H1 (cell line): ENCODE measurements at regions not wholly inside any gene's neighbourhood (a gene's known extent, or its start where the extent isn't known, plus 50 kb on each side); places are given as distances from the start of the nearest gene placed in this dataset.

Source experiments
- CTCF ChIA-PET: fragments of 300-600 bp; sonication (Branson Sonifier 250); formaldehyde crosslinking; loops from one replicate; lab custom pipeline; 2021; ENCODE audit not compliant: partially characterized antibody; lab: Charles Lee
- POLR2A ChIA-PET: fragments of 300-600 bp; sonication (Branson Sonifier 250); formaldehyde crosslinking; loops from one replicate; lab custom pipeline; 2021; ENCODE audit warnings: inconsistent platforms; ENCODE audit not compliant: partially characterized antibody; lab: Charles Lee
- DNase-seq, 2 experiments: peaks; one replicate each; pipeline versions ENCODE4 v3.0.0 to v3.0.0-alpha.2; 2010 to 2022; ENCODE audit warnings: low spot score in 2 of 2, low read depth in 1 of 2, mixed read lengths in 1 of 2
- FAIRE-seq: peaks from 2 replicates; lab custom pipeline; 2011; peaks lifted over from hg19 to GRCh38; lab: Jason Lieb, UNC
- H2AFZ ChIP-seq: 2 replicates; pipeline ENCODE4 v1.8.1; 2012; ENCODE audit warnings: low read length, inconsistent platforms
- H2AK5ac ChIP-seq: 2 replicates; pipeline ENCODE4 v1.6.1; 2013; ENCODE audit warnings: low read depth, low read length
- H2BK120ac ChIP-seq: replicated peaks from 2 replicates; pipeline ENCODE3; 2013; ENCODE audit warnings: low read depth, low read length, inconsistent platforms
- H2BK12ac ChIP-seq: 2 replicates; pipeline ENCODE4 v1.6.1; 2013; ENCODE audit warnings: low read depth, low read length
- H2BK15ac ChIP-seq: 2 replicates; pipeline ENCODE4 v1.6.1; 2013; ENCODE audit warnings: low read length
- H2BK20ac ChIP-seq: 2 replicates; pipeline ENCODE4 v1.6.1; 2013; ENCODE audit warnings: low read length
- H2BK5ac ChIP-seq: 2 replicates; pipeline ENCODE4 v1.6.1; 2013; ENCODE audit warnings: low read depth, low read length
- H3K14ac ChIP-seq: 2 replicates; pipeline ENCODE4 v1.6.1; 2013; ENCODE audit warnings: inconsistent platforms; ENCODE audit not compliant: insufficient read length
- H3K18ac ChIP-seq: 2 replicates; pipeline ENCODE4 v1.6.1; 2013; ENCODE audit warnings: low read length; ENCODE audit errors: extremely low read depth
- H3K23ac ChIP-seq: 2 replicates; pipeline ENCODE4 v1.6.1; 2013; ENCODE audit warnings: inconsistent platforms; ENCODE audit not compliant: insufficient read length
- H3K23me2 ChIP-seq: 2 replicates; pipeline ENCODE4 v1.6.1; 2013; ENCODE audit warnings: low read depth, low read length
- H3K27ac ChIP-seq: 2 replicates; pipeline ENCODE4 v1.6.1; 2011; ENCODE audit warnings: low read depth, low read length, inconsistent platforms
- H3K27me3 ChIP-seq, 4 experiments: replicated peaks in 1 of 4; 1 replicate in 1 of 4; 2 replicates in 3 of 4; pipeline versions ENCODE4 v1.6.1 to v1.8.1; 2011 to 2013; ENCODE audit warnings: low read length in 3 of 4, mild to moderate bottlenecking in 3 of 4, inconsistent platforms in 2 of 4, mixed read lengths in 2 of 4, moderate library complexity in 1 of 4; ENCODE audit not compliant: control insufficient read depth in 3 of 4, insufficient read depth in 3 of 4; ENCODE audit errors: extremely low read depth in 1 of 4
- H3K36me3 ChIP-seq, 4 experiments: 2 replicates each; pipeline versions ENCODE4 v1.6.1 to v1.8.1; 2011 to 2013; ENCODE audit warnings: mild to moderate bottlenecking in 4 of 4, low read length in 3 of 4, moderate library complexity in 2 of 4, control low read depth in 1 of 4, inconsistent platforms in 1 of 4; ENCODE audit not compliant: insufficient read depth in 4 of 4, control insufficient read depth in 2 of 4
- H3K4ac ChIP-seq: replicated peaks from 2 replicates; pipeline ENCODE3; 2013; ENCODE audit warnings: low read length, low read depth, mixed read lengths, inconsistent platforms; ENCODE audit not compliant: insufficient read length
- H3K4me1 ChIP-seq, 4 experiments: replicated peaks in 1 of 4; 1 replicate in 1 of 4; 2 replicates in 3 of 4; pipeline versions ENCODE4 v1.6.1 to v1.8.1; 2011 to 2013; ENCODE audit warnings: low read length in 3 of 4, inconsistent platforms in 2 of 4, mixed read lengths in 1 of 4; ENCODE audit not compliant: insufficient read depth in 4 of 4, control insufficient read depth in 3 of 4
- H3K4me2 ChIP-seq, 2 experiments: 2 replicates each; pipeline versions ENCODE4 v1.6.1 to v1.8.1; 2011 to 2013; ENCODE audit warnings: low read depth in 2 of 2, low read length in 2 of 2, control low read depth in 1 of 2, inconsistent platforms in 1 of 2, mild to moderate bottlenecking in 1 of 2; ENCODE audit not compliant: insufficient read depth in 1 of 2
- H3K4me3 ChIP-seq, 4 experiments: fragments of 200-600, 300-600 bp in 1 of 4; sonication (generic), shearing (Covaris generic), sonication (Bioruptor Twin) in 1 of 4; 2 replicates each; pipeline versions ENCODE4 v1.5.1 to v1.8.1; 2011 to 2016; ENCODE audit warnings: low read length in 4 of 4, low read depth in 3 of 4, control low read depth in 2 of 4, inconsistent platforms in 2 of 4, mild to moderate bottlenecking in 2 of 4, mixed read lengths in 1 of 4, moderate library complexity in 1 of 4; ENCODE audit not compliant: insufficient read depth in 2 of 4; ENCODE audit errors: extremely low read depth in 1 of 4
- H3K56ac ChIP-seq: replicated peaks from 2 replicates; pipeline ENCODE3; 2013; ENCODE audit warnings: low read depth, mild to moderate bottlenecking, mixed read lengths, low read length, inconsistent platforms; ENCODE audit not compliant: insufficient read length
- H3K79me1 ChIP-seq: 2 replicates; pipeline ENCODE4 v1.6.1; 2013; ENCODE audit warnings: low read depth, low read length, control low read depth
- H3K79me2 ChIP-seq, 2 experiments: 2 replicates each; pipeline versions ENCODE4 v1.6.1 to v1.8.1; 2012 to 2013; ENCODE audit warnings: low read length in 2 of 2, mild to moderate bottlenecking in 2 of 2, inconsistent platforms in 1 of 2; ENCODE audit not compliant: insufficient read depth in 2 of 2, control insufficient read depth in 1 of 2
- H3K9ac ChIP-seq, 4 experiments: replicated peaks in 1 of 4; 1 replicate in 1 of 4; 2 replicates in 3 of 4; pipeline versions ENCODE4 v1.6.1 to v1.8.1; 2011 to 2013; ENCODE audit warnings: low read depth in 3 of 4, low read length in 3 of 4, control low read depth in 2 of 4, mild to moderate bottlenecking in 2 of 4, moderate library complexity in 2 of 4, inconsistent platforms in 1 of 4; ENCODE audit errors: extremely low read depth in 1 of 4
- H3K9me3 ChIP-seq, 2 experiments: 2 replicates each; pipeline versions ENCODE4 v1.6.1 to v1.8.1; 2012 to 2013; ENCODE audit warnings: mild to moderate bottlenecking in 2 of 2, moderate library complexity in 2 of 2, control low read depth in 1 of 2, inconsistent platforms in 1 of 2, low read depth in 1 of 2, low read length in 1 of 2, mixed read lengths in 1 of 2; ENCODE audit not compliant: insufficient read depth in 2 of 2
- H4K20me1 ChIP-seq, 2 experiments: replicated peaks in 1 of 2; 2 replicates each; pipeline versions ENCODE3 to v1.8.1; 2011 to 2013; ENCODE audit warnings: inconsistent platforms in 2 of 2, low read length in 2 of 2, mild to moderate bottlenecking in 1 of 2; ENCODE audit not compliant: insufficient read depth in 2 of 2, control insufficient read depth in 1 of 2
- H4K5ac ChIP-seq: 2 replicates; pipeline ENCODE4 v1.6.1; 2013; ENCODE audit warnings: low read length, low read depth, mixed read lengths, inconsistent platforms; ENCODE audit not compliant: insufficient read length
- H4K8ac ChIP-seq: 2 replicates; pipeline ENCODE4 v1.8.0; 2013; ENCODE audit warnings: mild to moderate bottlenecking, moderate library complexity, low read length, inconsistent platforms; ENCODE audit not compliant: insufficient read depth; ENCODE audit errors: extremely low read depth
- H4K91ac ChIP-seq: replicated peaks from 2 replicates; pipeline ENCODE3; 2013; ENCODE audit warnings: low read length, mixed read lengths, inconsistent platforms; ENCODE audit not compliant: insufficient read length
- CTCF ChIP-seq, 3 experiments: IDR thresholded peaks; 1 replicate in 2 of 3; 2 replicates in 1 of 3; pipeline versions ENCODE4 v1.5.1 to v1.6.1; 2011; ENCODE audit warnings: low read length in 3 of 3, mild to moderate bottlenecking in 3 of 3, inconsistent platforms in 2 of 3, low read depth in 1 of 3, moderate library complexity in 1 of 3; ENCODE audit not compliant: insufficient read depth in 1 of 3; ENCODE audit errors: control extremely low read depth in 1 of 3
- EP300 ChIP-seq, 2 experiments: IDR thresholded peaks; 1 replicate in 1 of 2; 2 replicates in 1 of 2; pipeline ENCODE4 v1.6.1; 2011 to 2012; ENCODE audit warnings: low read depth in 2 of 2, low read length in 2 of 2, mild to moderate bottlenecking in 2 of 2, borderline replicate concordance in 1 of 2, inconsistent platforms in 1 of 2, moderate library complexity in 1 of 2
- KDM5A ChIP-seq: fragments of 200-600 bp; IDR thresholded peaks from 2 replicates; pipeline ENCODE4 v1.7.1; 2012; ENCODE audit warnings: mild to moderate bottlenecking, low read length, inconsistent platforms, mixed read lengths
- RNF2 ChIP-seq: fragments of 200-900, 300-1000 bp; sonication (generic); IDR thresholded peaks from 2 replicates; pipeline ENCODE4 v1.7.1; 2016; ENCODE audit warnings: borderline replicate concordance, low read depth, mild to moderate bottlenecking, antibody characterized with exemption, low read length; ENCODE audit not compliant: poor library complexity, severe bottlenecking; ENCODE audit errors: missing control alignments
- TAF7 ChIP-seq: optimal IDR thresholded peaks from 2 replicates; pipeline ENCODE3; 2011; ENCODE audit warnings: low read depth, mild to moderate bottlenecking, inconsistent platforms, low read length, moderate library complexity, borderline replicate concordance
- TCF12 ChIP-seq: IDR thresholded peaks from 2 replicates; pipeline ENCODE4 v1.6.1; 2011; ENCODE audit warnings: low read depth, mild to moderate bottlenecking, low read length
- YY1 ChIP-seq: IDR thresholded peaks from 2 replicates; pipeline ENCODE4 v1.6.1; 2011; ENCODE audit warnings: low read depth, mild to moderate bottlenecking, low read length
- WGBS, 2 experiments: shearing (Covaris generic) in 1 of 2; methylation state at CpG; one replicate each; pipeline versions ENCODE4 v1.1.6 to v1.1.7; 2013 to 2015; ENCODE audit warnings: low lambda C conversion rate in 2 of 2, mixed read lengths in 2 of 2, inconsistent platforms in 1 of 2, low coverage in 1 of 2, missing lambda C conversion rate in 1 of 2; ENCODE audit not compliant: insufficient replicate concordance in 2 of 2, insufficient coverage in 1 of 2, insufficient read length in 1 of 2; ENCODE audit errors: extremely low coverage in 1 of 2, missing lambda C conversion rate in 1 of 2; 5-methylcytosine and 5-hydroxymethylcytosine counted together

- Histone ChIP-seq H3K18ac (no peak overlapping the region), H3K9ac (no peak overlapping the region), H4K8ac (no peak overlapping the region), H2BK120ac (no peak overlapping the region), H2AFZ (no peak overlapping the region), H3K9me3 (no peaks in the 10 kb centered on the region), H4K91ac (no peak overlapping the region), H3K36me3 (no peaks in the 10 kb centered on the region), H3K27ac (no peak overlapping the region), H4K5ac (no peak overlapping the region), H2BK5ac (no peak overlapping the region), H4K20me1 (no peaks in the 10 kb centered on the region), H3K79me1 (no peaks in the 10 kb centered on the region), H2BK12ac (no peak overlapping the region), H3K4me1 (no peaks in the 10 kb centered on the region), H3K56ac (no peak overlapping the region), H2BK15ac (no peak overlapping the region), H3K4me2 (no peak overlapping the region), H3K23me2 (no peaks in the 10 kb centered on the region; the same call in 1 of the 2 replicates), H3K4me3 (no peak overlapping the region), H3K4ac (no peak overlapping the region), H3K23ac (no peak overlapping the region), H3K27me3 (no peaks in the 10 kb centered on the region), H2BK20ac (no peak overlapping the region), H3K79me2 (no peaks in the 10 kb centered on the region), H3K14ac (no peak overlapping the region), H2AK5ac (no peak overlapping the region)
- CTCF ChIA-PET: no interaction called here
- DNase-seq (no peak), FAIRE-seq (no peak)
- POLR2A ChIA-PET: no interaction called here
- 78% methylated on average over 16 of the region's 16 CpGs; no CpG with 5 or more reads in 1 of the 2 experiments for WGBS, 2 experiments
- TF ChIP-seq TCF12 (no peak), KDM5A (no peak), RNF2 (no peak), EP300 (IDR thresholded peaks at IDR 0.05; ENCODE audit: borderline replicate concordance in 1 of 2, low read depth in 2 of 2, low read length in 2 of 2) (no peak), TAF7 (no peak), YY1 (no peak), CTCF (IDR thresholded peaks at IDR 0.05; ENCODE audit: control extremely low read depth in 1 of 3, insufficient read depth in 1 of 3, low read depth in 1 of 3, low read length in 3 of 3) (no peak)
Observed at GRCh38 chr1:244118109-244118761, 67.2 kb downstream of the ZBTB18 start.
